GM04504 (cell line): ENCODE measurements at regions not wholly inside any gene's neighbourhood (a gene's known extent, or its start where the extent isn't known, plus 50 kb on each side); places are given as distances from the start of the nearest gene placed in this dataset.

ENCODE experiments used
- DNase-seq: peaks from one replicate; pipeline ENCODE4 v3.0.0-alpha.2; 2012; ENCODE audit warnings: low read depth

GRCh38 chr4:41883988-41884734 lies 51.1 kb upstream of the TMEM33 start:
- DNase-seq = no peak

- DNase-seq = no peak
Observed at GRCh38 chr4:41882625-41883347, 52.4 kb upstream of the TMEM33 start.

GRCh38 chr4:41881981-41882624 lies 53.1 kb upstream of the TMEM33 start:
- DNase-seq = no peak

- DNase-seq = no peak
Observed at GRCh38 chr4:41880840-41881831, 54.1 kb upstream of the TMEM33 start.

- DNase-seq = no peak
Observed at GRCh38 chr4:41880022-41880837, 55.0 kb upstream of the TMEM33 start.

- no peak for DNase-seq
Observed at GRCh38 chr4:41879552-41879951, 55.7 kb upstream of the TMEM33 start.

GRCh38 chr4:41878991-41879491 lies 56.2 kb upstream of the TMEM33 start:
- no peak for DNase-seq

- no peak for DNase-seq
Observed at GRCh38 chr4:41878170-41878969, 56.9 kb upstream of the TMEM33 start.

GRCh38 chr4:41877020-41877796 lies 58.0 kb upstream of the TMEM33 start:
- no peak for DNase-seq

- no peak for DNase-seq
Observed at GRCh38 chr4:41874873-41875272, 60.4 kb upstream of the TMEM33 start.

- no peak for DNase-seq
Observed at GRCh38 chr4:41874398-41874797, 60.8 kb upstream of the TMEM33 start.

- DNase-seq = no peak
Observed at GRCh38 chr4:41873380-41874295, 61.6 kb upstream of the TMEM33 start.

- no peak for DNase-seq
Observed at GRCh38 chr4:41870035-41870434, 65.2 kb upstream of the TMEM33 start.

- no peak for DNase-seq
Observed at GRCh38 chr4:41866799-41867677, 68.2 kb upstream of the TMEM33 start.

- no peak for DNase-seq
Observed at GRCh38 chr4:41865981-41866798, 69.0 kb upstream of the TMEM33 start.

- no peak for DNase-seq
Observed at GRCh38 chr4:41865306-41865980, 69.8 kb upstream of the TMEM33 start.
